ENCODE measurements at regions not wholly inside any gene's neighbourhood (a gene's known extent, or its start where the extent isn't known, plus 50 kb on each side); places are given as distances from the start of the nearest gene placed in this dataset.

GRCh38 chr19:30752876-30753275 is 380.7 kb downstream of the ZNF536 start:
- H3K9me2 ChIP-seq (ENCODE audit: insufficient read depth, low read length): no peaks in the 10 kb centered on the region
- H3K36me3 ChIP-seq (ENCODE audit: insufficient read depth, low read length): no peaks in the 10 kb centered on the region
- no peak overlapping the region for H3K4me3 ChIP-seq (ENCODE audit: low read length)
- H3K79me2 ChIP-seq (replicated peaks; ENCODE audit: insufficient read depth, low read length): no peaks in the 10 kb centered on the region
- no peak overlapping the region for H2AFZ ChIP-seq (ENCODE audit: low read depth, low read length)
- TF ChIP-seq SMC3 (conservative IDR thresholded peaks at IDR 0.05; ENCODE audit: poor library complexity) (no peak), CTCF (IDR thresholded peaks at IDR 0.05; ENCODE audit: poor library complexity, severe bottlenecking) (no peak), POLR2AphosphoS5 (IDR thresholded peaks at IDR 0.05) (no peak), MXI1 (conservative IDR thresholded peaks at IDR 0.05; ENCODE audit: poor library complexity, severe bottlenecking) (no peak), RAD21 (conservative IDR thresholded peaks at IDR 0.05) (no peak), EP300 (conservative IDR thresholded peaks at IDR 0.05; ENCODE audit: poor library complexity, severe bottlenecking) (no peak), REST (IDR thresholded peaks at IDR 0.05; ENCODE audit: borderline replicate concordance) (no peak), TAF1 (IDR thresholded peaks at IDR 0.05; ENCODE audit: low read depth) (no peak), EZH2 (IDR thresholded peaks at IDR 0.05; ENCODE audit: borderline replicate concordance, insufficient read depth, low read length, poor library complexity, severe bottlenecking) (no peak)
- no peaks in the 10 kb centered on the region for H3K27me3 ChIP-seq (ENCODE audit: insufficient read depth, low read depth, low read length)
- H3K9me3 ChIP-seq (ENCODE audit: low read length): peaks cover 5% of the 10 kb centered on the region
- H4K20me1 ChIP-seq (ENCODE audit: insufficient read depth): no peaks in the 10 kb centered on the region
- no peak overlapping the region for H3K4me2 ChIP-seq (ENCODE audit: low read length)
- H3F3A ChIP-seq (ENCODE audit: insufficient read depth, low read length, poor library complexity, severe bottlenecking): no peaks in the 10 kb centered on the region
- no peak overlapping the region for H3K9ac ChIP-seq (ENCODE audit: low read length)
- H3K27ac ChIP-seq (ENCODE audit: low read length): no peak overlapping the region

GRCh38 chr19:30752201-30752600 is 380.0 kb downstream of the ZNF536 start:
- no peaks in the 10 kb centered on the region for H4K20me1 ChIP-seq (ENCODE audit: insufficient read depth)
- no peak overlapping the region for H3K27ac ChIP-seq (ENCODE audit: low read length)
- no peak overlapping the region for H3K4me3 ChIP-seq (ENCODE audit: low read length)
- no peak for TF ChIP-seq POLR2AphosphoS5 (IDR thresholded peaks at IDR 0.05)
- H3K79me2 ChIP-seq (replicated peaks; ENCODE audit: insufficient read depth, low read length): no peaks in the 10 kb centered on the region
- H3K27me3 ChIP-seq (ENCODE audit: insufficient read depth, low read depth, low read length): no peaks in the 10 kb centered on the region
- H3K9me2 ChIP-seq (ENCODE audit: insufficient read depth, low read length): no peaks in the 10 kb centered on the region
- H3K9me3 ChIP-seq (ENCODE audit: low read length): peaks cover 5% of the 10 kb centered on the region
- no peak overlapping the region for H3K4me2 ChIP-seq (ENCODE audit: low read length)
- no peak overlapping the region for H3K9ac ChIP-seq (ENCODE audit: low read length)
- H2AFZ ChIP-seq (ENCODE audit: low read depth, low read length): no peak overlapping the region
- no peaks in the 10 kb centered on the region for H3K36me3 ChIP-seq (ENCODE audit: insufficient read depth, low read length)
- H3F3A ChIP-seq (ENCODE audit: insufficient read depth, low read length, poor library complexity, severe bottlenecking): no peaks in the 10 kb centered on the region

- H4K20me1 ChIP-seq (ENCODE audit: insufficient read depth): no peaks in the 10 kb centered on the region
- no peaks in the 10 kb centered on the region for H3K36me3 ChIP-seq (ENCODE audit: insufficient read depth, low read length)
- H3K27ac ChIP-seq (ENCODE audit: low read length): no peak overlapping the region
- no peak overlapping the region for H3K9ac ChIP-seq (ENCODE audit: low read length)
- H3K79me2 ChIP-seq (replicated peaks; ENCODE audit: insufficient read depth, low read length): no peaks in the 10 kb centered on the region
- no peaks in the 10 kb centered on the region for H3K9me2 ChIP-seq (ENCODE audit: insufficient read depth, low read length)
- H3K9me3 ChIP-seq (ENCODE audit: low read length): peaks cover 5% of the 10 kb centered on the region
- H3K4me2 ChIP-seq (ENCODE audit: low read length): no peak overlapping the region
- no peak overlapping the region for H3K4me3 ChIP-seq (ENCODE audit: low read length)
- H2AFZ ChIP-seq (ENCODE audit: low read depth, low read length): no peak overlapping the region
- TF ChIP-seq MXI1 (conservative IDR thresholded peaks at IDR 0.05; ENCODE audit: poor library complexity, severe bottlenecking) (no peak), SMC3 (conservative IDR thresholded peaks at IDR 0.05; ENCODE audit: poor library complexity) (no peak), EP300 (conservative IDR thresholded peaks at IDR 0.05; ENCODE audit: poor library complexity, severe bottlenecking) (no peak), EZH2 (IDR thresholded peaks at IDR 0.05; ENCODE audit: borderline replicate concordance, insufficient read depth, low read length, poor library complexity, severe bottlenecking) (no peak), CTCF (IDR thresholded peaks at IDR 0.05; ENCODE audit: poor library complexity, severe bottlenecking) (no peak), TAF1 (IDR thresholded peaks at IDR 0.05; ENCODE audit: low read depth) (no peak), RAD21 (conservative IDR thresholded peaks at IDR 0.05) (no peak), POLR2AphosphoS5 (IDR thresholded peaks at IDR 0.05) (no peak), REST (IDR thresholded peaks at IDR 0.05; ENCODE audit: borderline replicate concordance) (no peak)
- no peaks in the 10 kb centered on the region for H3F3A ChIP-seq (ENCODE audit: insufficient read depth, low read length, poor library complexity, severe bottlenecking)
- no peaks in the 10 kb centered on the region for H3K27me3 ChIP-seq (ENCODE audit: insufficient read depth, low read depth, low read length)
Measured at GRCh38 chr19:30745476-30745985, 373.3 kb downstream of the ZNF536 start.

All from neural cell (in vitro differentiated cells).